ENCODE measurements at regions not wholly inside any gene's neighbourhood (a gene's known extent, or its start where the extent isn't known, plus 50 kb on each side); places are given as distances from the start of the nearest gene placed in this dataset.
"Not testable (repeated sequence)": the region's sequence is repeated elsewhere in the genome, so short reads cannot be mapped to it uniquely, and the experiment has no call there.

DNA sequence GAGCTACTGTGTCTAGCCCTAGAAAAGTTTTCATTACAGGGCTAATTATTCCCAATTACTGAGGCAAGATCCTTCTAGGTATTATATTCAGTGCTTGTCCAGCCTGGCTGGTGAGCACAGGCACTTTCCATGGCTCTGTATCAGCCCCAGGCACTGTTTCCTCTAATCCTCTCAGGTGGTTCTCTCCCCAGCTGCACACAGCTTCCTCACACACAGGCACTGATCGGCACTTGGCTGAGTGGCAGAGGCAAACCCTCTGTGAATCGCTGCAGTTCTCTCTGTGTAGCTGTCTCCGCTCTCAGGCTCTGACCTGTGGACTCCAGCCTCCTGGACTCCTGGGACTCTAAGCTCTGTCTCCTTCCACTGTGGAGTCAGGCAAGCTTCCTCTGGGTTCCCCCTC is 318.1 kb downstream of the KLF13 start:
- TF ChIP-seq, protein P1, sequence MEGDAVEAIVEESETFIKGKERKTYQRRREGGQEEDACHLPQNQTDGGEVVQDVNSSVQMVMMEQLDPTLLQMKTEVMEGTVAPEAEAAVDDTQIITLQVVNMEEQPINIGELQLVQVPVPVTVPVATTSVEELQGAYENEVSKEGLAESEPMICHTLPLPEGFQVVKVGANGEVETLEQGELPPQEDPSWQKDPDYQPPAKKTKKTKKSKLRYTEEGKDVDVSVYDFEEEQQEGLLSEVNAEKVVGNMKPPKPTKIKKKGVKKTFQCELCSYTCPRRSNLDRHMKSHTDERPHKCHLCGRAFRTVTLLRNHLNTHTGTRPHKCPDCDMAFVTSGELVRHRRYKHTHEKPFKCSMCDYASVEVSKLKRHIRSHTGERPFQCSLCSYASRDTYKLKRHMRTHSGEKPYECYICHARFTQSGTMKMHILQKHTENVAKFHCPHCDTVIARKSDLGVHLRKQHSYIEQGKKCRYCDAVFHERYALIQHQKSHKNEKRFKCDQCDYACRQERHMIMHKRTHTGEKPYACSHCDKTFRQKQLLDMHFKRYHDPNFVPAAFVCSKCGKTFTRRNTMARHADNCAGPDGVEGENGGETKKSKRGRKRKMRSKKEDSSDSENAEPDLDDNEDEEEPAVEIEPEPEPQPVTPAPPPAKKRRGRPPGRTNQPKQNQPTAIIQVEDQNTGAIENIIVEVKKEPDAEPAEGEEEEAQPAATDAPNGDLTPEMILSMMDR (IDR thresholded peaks at IDR 0.05; ENCODE audit: low read depth, low read length), result not testable (repeated sequence)
- TF ChIP-seq EZH2phosphoT487 (IDR thresholded peaks at IDR 0.05; ENCODE audit: low read depth), result not testable (repeated sequence)
